ENCODE measurements at regions not wholly inside any gene's neighbourhood (a gene's known extent, or its start where the extent isn't known, plus 50 kb on each side); places are given as distances from the start of the nearest gene placed in this dataset.

DNA sequence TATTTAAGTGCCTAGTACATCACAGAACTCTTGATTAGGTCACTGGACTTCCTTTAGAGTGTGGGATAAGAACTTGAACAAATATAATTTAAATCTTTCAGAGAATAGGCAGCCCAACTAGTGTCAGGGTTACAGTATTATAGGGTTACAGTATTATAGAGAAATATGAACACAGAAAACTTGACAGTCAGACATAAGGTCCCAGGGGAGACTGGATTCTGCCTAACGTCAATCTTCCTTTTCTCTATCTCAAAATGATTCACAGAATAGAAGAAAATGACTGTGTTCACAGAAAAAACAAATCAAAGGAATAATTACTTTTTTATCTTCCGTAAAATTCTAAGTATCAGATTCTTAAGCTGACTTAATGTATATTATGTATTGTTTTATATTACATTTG lies 623.8 kb downstream of the HTR1B start:
- no peak for DNase-seq
- H3K4me3 ChIP-seq (ENCODE audit: low read length), result no peak overlapping the region
- no peaks in the 10 kb centered on the region for H3K4me1 Mint-ChIP-seq (ENCODE audit: low read depth)
- no peak for ATAC-seq (ENCODE audit: poor library complexity)
- no peak overlapping the region for H3K27ac ChIP-seq (ENCODE audit: low read depth in 1 of 2, low read length in 2 of 2)
- POLR2A ChIA-PET, result no interaction called here
- no peaks in the 10 kb centered on the region for H3K36me3 Mint-ChIP-seq (ENCODE audit: low read depth)
- H3K9me3 ChIP-seq (ENCODE audit: control insufficient read depth in 1 of 2, insufficient read depth in 1 of 2, low read length in 2 of 2), result no peaks in the 10 kb centered on the region
- no peaks in the 10 kb centered on the region for H3K27me3 Mint-ChIP-seq
- peaks cover 11% of the 10 kb centered on the region for H3K9me3 Mint-ChIP-seq
- no peaks in the 10 kb centered on the region for H3K27me3 ChIP-seq (ENCODE audit: control insufficient read depth in 1 of 2, insufficient read depth in 2 of 2, low read length in 2 of 2)
- no peak overlapping the region for H3K4me3 Mint-ChIP-seq
- H3K27ac Mint-ChIP-seq, result no peak overlapping the region
- no peaks in the 10 kb centered on the region for H3K4me1 ChIP-seq (ENCODE audit: insufficient read depth, low read length)
- intact Hi-C loops (cut with DNase I, micrococcal nuclease), result no loop called here
- H3K36me3 ChIP-seq (ENCODE audit: insufficient read depth, low read length), result no peaks in the 10 kb centered on the region
- CTCF ChIA-PET, result no interaction called here
- TF ChIP-seq, protein P1, sequence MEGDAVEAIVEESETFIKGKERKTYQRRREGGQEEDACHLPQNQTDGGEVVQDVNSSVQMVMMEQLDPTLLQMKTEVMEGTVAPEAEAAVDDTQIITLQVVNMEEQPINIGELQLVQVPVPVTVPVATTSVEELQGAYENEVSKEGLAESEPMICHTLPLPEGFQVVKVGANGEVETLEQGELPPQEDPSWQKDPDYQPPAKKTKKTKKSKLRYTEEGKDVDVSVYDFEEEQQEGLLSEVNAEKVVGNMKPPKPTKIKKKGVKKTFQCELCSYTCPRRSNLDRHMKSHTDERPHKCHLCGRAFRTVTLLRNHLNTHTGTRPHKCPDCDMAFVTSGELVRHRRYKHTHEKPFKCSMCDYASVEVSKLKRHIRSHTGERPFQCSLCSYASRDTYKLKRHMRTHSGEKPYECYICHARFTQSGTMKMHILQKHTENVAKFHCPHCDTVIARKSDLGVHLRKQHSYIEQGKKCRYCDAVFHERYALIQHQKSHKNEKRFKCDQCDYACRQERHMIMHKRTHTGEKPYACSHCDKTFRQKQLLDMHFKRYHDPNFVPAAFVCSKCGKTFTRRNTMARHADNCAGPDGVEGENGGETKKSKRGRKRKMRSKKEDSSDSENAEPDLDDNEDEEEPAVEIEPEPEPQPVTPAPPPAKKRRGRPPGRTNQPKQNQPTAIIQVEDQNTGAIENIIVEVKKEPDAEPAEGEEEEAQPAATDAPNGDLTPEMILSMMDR (IDR thresholded peaks at IDR 0.05), result no peak

DNA sequence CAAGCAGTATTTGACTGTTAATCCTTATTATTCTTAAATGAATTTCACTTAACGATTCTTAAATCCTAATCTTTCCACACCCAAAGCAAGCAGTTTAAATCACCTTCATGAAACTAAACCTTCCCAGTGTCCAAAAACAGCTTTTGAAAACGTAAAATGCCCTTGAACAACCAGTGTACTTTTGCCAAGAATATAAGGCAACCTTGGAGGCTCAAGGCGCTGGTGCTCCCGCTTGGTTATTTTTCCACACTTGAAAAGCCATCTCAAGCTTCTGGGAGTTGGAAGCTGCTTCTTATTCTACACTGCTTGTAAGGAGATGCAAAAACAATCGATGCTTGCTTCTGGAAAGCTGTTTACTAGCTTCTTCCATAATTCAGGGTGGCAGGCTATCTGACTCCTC lies 625.7 kb downstream of the HTR1B start:
- Mint-ChIP-seq H3K27me3 (no peaks in the 10 kb centered on the region), H3K27ac (no peak overlapping the region), H3K4me3 (no peak overlapping the region), H3K36me3 (ENCODE audit: low read depth) (no peaks in the 10 kb centered on the region), H3K4me1 (ENCODE audit: low read depth) (no peaks in the 10 kb centered on the region), H3K9me3 (peaks cover 8% of the 10 kb centered on the region)
- CTCF ChIA-PET, result no interaction called here
- Histone ChIP-seq H3K36me3 (ENCODE audit: insufficient read depth, low read length) (no peaks in the 10 kb centered on the region), H3K9me3 (ENCODE audit: control insufficient read depth in 1 of 2, insufficient read depth in 1 of 2, low read length in 2 of 2) (no peaks in the 10 kb centered on the region), H3K4me3 (ENCODE audit: low read length) (no peak overlapping the region), H3K4me1 (ENCODE audit: insufficient read depth, low read length) (no peaks in the 10 kb centered on the region), H3K27me3 (ENCODE audit: control insufficient read depth in 1 of 2, insufficient read depth in 2 of 2, low read length in 2 of 2) (no peaks in the 10 kb centered on the region), H3K27ac (ENCODE audit: low read depth in 1 of 2, low read length in 2 of 2) (no peak overlapping the region)
- intact Hi-C loops (cut with DNase I, micrococcal nuclease), result no loop called here
- ATAC-seq (ENCODE audit: poor library complexity), result no peak
- POLR2A ChIA-PET, result no interaction called here
- DNase-seq, result no peak
- TF ChIP-seq, protein P1 (IDR thresholded peaks at IDR 0.05), result no peak

GRCh38 chr6:76835695-76836094 lies 627.6 kb downstream of the HTR1B start:
- Mint-ChIP-seq H3K4me3 (no peak overlapping the region), H3K36me3 (ENCODE audit: low read depth) (no peaks in the 10 kb centered on the region), H3K9me3 (peaks cover 11% of the 10 kb centered on the region), H3K27ac (no peak overlapping the region), H3K4me1 (ENCODE audit: low read depth) (no peaks in the 10 kb centered on the region), H3K27me3 (no peaks in the 10 kb centered on the region)
- intact Hi-C loops (cut with DNase I, micrococcal nuclease), result no loop called here
- no peak overlapping the region for H3K27ac ChIP-seq (ENCODE audit: low read depth in 1 of 2, low read length in 2 of 2)
- no peaks in the 10 kb centered on the region for H3K4me1 ChIP-seq (ENCODE audit: insufficient read depth, low read length)
- no peaks in the 10 kb centered on the region for H3K27me3 ChIP-seq (ENCODE audit: control insufficient read depth in 1 of 2, insufficient read depth in 2 of 2, low read length in 2 of 2)
- POLR2A ChIA-PET, result no interaction called here
- H3K4me3 ChIP-seq (ENCODE audit: low read length), result no peak overlapping the region
- no peak for DNase-seq
- TF ChIP-seq, protein P1 (IDR thresholded peaks at IDR 0.05), result no peak
- no peak for ATAC-seq (ENCODE audit: poor library complexity)
- CTCF ChIA-PET, result no interaction called here
- H3K36me3 ChIP-seq (ENCODE audit: insufficient read depth, low read length), result no peaks in the 10 kb centered on the region
- H3K9me3 ChIP-seq (ENCODE audit: control insufficient read depth in 1 of 2, insufficient read depth in 1 of 2, low read length in 2 of 2), result no peaks in the 10 kb centered on the region

All from CD4-positive, alpha-beta T cell (primary cell).